HG02571 (cell line): ENCODE measurements at regions not wholly inside any gene's neighbourhood (a gene's known extent, or its start where the extent isn't known, plus 50 kb on each side); places are given as distances from the start of the nearest gene placed in this dataset.

Source experiments
- ATAC-seq: cut with Tn5 transposase; IDR thresholded peaks from one replicate; pipeline ENCODE4 v1.9.1; 2021; ENCODE audit warnings: mild to moderate bottlenecking, moderate library complexity; ENCODE audit not compliant: unreplicated experiment

- no peak for ATAC-seq
Measured at GRCh38 chr2:134109725-134110124, 144.1 kb upstream of the MGAT5 start.

DNA sequence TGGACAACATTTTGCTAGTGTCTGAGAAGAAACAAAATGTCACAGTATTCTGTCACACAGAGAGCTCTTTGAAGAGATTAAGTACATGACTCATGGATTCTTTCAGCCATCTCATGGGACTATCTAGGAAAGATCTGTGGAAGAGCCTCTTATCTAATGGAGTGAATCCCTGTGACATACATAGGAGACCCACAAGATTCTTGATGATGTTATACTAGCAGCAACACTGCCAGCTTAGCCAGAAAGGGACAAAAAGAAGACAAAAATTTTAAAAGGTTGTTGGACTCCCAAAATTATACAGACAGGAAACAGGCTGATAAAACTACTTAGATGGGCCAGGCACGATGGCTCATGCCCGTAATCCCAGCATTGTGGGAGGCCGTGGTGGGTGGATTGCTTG is 143.3 kb upstream of the MGAT5 start:
- no peak for ATAC-seq

DNA sequence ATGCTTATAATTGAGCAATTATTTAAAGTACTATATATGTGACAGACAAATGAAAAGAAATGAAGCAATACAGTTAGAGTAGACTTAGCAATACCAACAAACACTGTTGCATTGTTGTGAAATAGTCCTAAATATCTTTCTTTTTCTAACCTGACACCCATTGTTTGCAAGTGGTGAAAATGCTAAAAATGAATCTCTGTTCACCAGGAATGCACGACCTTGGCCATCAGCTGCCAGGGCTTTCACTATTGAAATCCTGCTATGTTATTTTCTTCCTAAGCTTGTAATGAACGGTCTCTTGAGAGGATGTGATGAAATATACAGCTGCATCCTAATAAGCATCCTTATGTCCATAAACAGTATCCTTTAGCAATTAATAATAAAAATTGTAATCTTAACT is 136.2 kb upstream of the MGAT5 start:
- no peak for ATAC-seq

DNA sequence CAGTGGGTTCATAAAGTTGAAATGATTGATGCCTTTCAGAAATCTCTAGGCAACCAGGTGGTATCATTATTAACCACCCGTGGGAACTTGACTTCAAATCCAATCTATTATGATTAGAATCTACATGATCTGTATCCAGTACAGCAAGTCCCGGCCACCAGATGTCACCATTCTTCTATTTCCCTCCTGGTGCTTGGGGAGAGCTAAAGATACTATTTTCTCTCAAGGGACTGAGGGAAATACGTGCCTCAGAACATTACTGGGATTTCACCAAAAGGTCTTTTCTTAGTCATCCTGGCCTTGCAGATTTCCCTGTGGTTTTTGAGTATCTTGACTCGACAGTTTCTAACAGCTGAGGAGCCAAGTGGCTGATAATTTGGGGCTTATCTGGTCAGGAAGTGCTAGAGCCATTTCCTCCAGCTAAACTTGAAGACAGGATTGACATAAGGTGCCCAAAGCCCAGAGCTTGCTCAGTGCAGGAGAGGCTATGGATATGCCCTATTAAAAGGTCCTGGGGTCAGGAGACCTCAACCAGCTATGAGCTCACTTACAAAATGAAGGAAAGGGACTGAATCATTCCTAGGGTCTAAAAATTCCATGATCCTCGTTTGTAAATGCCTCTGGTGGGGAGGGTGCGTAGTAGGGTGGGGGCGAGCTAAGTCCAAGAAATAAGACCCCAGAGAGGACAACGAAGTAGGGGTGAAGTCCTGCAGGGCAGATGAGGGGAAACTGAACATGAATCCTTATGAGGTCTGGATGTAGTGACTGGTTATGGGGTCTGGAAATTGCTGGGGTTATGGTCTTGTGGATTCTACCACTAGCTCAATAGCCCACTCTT is 135.4 kb upstream of the MGAT5 start:
- ATAC-seq: peak; percentile 31

DNA sequence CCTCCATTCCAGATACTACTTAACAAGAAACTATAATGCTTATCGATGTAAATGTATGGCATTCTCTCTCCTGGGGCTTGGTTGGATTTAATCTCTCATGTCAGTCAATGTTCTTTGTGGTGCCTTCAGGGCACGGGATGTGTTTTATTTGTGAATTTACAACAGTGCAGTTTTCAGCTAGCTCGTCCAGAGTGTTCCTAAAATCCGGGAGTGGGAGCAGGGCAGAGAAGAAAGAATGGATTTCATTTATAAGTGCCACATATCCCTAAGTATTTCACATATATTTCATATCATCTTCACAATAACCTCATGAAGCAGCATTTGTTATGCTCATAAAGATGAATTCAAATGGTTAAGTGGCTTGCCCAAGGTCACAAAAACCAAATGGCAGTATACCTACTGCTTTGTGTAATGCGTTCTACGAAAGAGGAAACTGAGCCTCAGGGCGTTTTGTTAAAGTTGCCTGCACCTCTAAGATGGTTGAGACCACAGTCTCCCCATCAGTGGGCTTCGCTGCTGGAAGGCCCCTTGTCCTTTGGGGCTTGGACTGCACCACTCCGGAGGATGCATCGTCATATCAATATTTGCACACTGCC is 134.7 kb upstream of the MGAT5 start:
- peak; percentile 6 for ATAC-seq

DNA sequence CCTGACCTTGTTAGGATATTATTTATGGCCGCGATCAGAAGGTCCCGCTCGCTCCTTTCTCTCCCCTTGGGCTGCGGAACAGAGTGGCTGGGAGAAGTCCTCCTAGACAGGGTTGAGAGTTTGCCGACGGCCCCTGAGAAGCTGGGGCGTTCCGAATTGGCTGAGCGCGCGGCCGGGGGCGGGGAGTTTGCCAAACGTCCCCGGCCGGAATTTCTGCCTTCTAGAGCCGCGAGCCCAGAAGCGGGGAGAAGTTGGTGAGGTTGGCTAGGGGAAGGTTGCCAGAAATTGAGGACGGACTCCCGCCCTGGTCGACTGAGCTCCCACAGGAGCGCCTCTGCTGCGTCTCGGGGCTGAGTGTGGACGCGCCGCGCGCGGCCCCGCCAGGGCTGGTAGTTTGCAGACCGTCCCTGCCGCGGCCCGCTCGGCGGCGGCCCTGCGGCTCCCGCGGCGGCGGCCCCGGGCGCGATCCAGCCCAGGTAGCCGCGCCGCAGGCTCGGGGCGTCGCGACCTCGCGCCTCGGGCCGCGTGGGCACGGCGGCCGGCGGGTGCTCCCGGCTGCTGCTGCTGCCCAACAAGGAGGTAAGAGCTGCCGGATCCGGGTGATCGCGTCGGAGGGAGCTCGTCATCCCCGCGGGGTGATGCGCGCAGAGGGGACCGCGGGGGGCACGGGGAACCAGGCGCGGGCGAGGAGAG is 134.0 kb upstream of the MGAT5 start:
- ATAC-seq: peak; percentile 61

- ATAC-seq: peak; percentile 0
Measured at GRCh38 chr2:134120406-134120732, 133.5 kb upstream of the MGAT5 start.

DNA sequence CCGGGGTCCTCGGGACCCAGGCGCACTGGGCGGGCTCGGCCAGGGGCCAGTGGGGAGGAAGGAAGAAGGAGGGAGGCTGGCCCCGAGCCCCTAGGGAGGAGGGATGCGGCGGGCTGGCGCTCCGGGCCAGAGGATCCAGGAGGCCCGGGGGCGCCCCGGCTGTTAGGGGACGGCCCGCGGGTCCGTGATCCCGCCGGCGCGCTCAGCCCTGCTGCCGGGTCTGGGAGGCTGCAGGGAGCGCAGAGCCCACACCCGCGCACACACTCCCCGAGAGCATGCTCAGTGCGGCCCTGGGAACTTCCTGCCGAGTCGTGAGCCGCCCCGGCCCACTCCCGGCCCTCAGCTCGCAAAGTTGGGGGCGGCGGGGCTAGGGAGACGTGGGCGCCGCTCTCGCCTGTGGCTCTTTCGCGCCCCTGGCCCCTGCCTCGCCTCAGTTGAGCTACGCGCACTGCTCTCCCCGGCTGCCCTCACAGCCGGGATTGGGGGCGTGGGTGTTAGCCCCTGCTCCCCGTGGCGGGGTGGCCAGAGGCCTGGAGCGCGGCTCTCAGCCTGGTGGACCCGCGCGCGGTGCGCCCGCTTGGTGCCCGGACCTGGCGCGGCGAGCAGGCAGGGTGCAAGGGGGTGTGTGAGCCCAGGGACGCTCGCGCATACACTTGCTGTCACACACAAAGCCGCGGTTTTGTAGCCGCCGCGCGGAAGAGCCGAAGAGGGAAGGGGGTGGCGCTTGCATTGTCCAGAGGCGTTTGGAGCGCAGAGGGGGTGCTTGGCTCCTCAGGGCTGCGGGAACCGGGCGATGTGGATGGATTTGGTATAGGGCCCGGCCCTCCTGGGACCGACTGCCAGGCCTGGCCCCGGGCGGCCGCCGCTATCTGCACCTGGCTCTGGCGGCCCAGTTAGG is 132.9 kb upstream of the MGAT5 start:
- peak; percentile 54 for ATAC-seq

GRCh38 chr2:134122610-134123009 is 131.3 kb upstream of the MGAT5 start:
- ATAC-seq: no peak

GRCh38 chr2:134123332-134123731 is 130.5 kb upstream of the MGAT5 start:
- no peak for ATAC-seq

DNA sequence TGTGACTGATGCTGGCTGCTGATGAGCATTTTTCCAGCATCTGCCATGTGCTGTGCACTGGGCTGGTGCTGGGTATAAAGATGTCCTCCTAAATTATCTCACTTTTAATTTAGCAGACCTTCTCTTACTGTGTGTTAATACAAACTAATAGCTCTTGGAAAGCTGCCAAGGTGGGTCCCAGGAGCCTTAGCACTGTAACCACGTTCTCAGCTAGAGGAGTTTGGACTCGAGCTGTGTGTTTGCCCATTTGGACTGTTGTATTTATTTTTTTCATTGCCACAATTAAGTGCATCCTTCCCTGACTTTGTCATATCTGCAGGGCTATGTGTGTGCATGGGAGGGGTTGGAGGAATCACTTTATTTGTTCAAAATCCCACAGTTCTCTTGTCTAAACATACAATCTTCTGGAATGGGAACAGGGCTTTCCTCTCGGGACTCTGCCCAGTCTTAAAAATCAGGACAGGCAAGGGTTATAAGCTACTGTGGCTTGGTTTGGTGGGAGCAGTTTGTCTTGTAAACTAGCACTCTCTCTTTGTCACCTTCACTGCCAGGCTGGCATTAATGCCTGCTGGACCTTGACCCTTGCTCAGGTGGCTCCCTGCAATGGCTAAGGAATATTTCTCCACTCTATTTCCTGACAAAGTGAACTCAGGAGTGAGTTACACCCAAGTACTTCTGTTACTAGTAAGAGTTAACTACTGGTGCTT is 129.7 kb upstream of the MGAT5 start:
- no peak for ATAC-seq

DNA sequence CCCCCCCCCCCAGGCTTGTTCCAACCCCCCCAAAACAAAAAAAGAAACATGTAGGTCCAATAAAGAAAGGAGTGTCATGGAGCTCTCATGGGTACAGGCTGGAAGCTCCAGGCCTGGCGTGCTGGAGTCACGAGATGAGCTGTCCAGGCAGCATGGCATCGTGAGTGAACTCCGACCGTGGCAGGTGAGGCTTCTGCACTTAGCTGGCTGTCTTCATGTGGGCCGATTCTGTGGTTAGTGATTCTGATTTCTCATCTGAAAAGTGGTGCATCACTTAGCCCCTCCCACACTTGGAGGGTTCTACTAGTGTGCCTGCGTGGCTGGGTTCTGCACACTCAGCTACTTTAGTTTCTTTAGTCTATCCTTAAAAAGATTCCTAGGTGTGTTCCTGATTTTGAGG is 126.4 kb upstream of the MGAT5 start:
- peak; percentile 53 for ATAC-seq

DNA sequence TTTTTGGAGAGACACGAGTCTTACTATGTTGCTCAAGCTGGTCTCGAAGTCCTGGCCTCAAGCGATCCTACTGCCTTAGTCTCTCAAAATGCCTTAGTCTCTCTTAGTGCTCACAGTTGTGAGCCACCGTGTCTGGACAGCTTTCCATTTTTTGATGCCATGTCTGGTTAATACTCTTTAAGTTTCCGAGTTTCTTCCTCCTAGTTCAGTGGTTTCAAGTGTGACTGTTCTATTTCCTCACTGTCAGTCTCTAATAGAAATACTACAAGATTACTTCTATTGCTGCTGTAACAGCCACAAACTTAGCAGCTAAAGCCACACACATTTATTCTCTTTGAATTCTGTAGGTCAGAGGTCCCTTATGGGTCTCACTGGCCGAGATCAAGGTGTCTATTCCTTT is 125.1 kb upstream of the MGAT5 start:
- ATAC-seq: no peak

DNA sequence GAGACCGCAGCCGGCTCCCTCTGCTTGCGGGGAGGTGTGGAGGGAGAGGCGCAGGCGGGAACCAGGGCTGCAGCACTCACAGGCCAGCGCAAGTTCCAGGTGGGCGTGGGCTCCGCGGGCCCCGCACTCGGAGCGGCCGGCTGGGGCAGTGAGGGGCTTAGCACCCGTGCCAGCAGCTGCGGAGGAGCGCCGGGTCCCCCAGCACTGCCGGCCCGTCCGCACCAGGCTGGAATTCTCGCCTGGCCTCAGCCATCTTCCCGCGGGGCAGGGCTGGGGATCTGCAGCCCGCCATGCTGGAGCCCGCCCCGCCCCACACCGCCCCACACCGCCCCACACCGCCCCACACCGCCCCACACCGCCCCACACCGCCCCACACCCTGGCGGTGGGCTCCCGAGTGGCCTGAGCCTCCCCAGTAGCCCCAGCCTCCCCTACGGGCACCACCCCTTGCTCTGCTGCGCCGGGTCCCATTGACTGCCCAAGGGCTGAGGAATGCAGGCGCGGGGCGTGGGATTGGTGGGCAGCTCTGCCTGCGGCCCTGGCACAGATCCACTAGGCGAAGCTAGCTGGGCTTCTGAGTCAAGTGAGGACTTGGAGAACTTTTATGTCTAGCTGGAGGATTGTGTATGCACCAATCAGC is 123.9 kb upstream of the MGAT5 start:
- ATAC-seq: no peak

DNA sequence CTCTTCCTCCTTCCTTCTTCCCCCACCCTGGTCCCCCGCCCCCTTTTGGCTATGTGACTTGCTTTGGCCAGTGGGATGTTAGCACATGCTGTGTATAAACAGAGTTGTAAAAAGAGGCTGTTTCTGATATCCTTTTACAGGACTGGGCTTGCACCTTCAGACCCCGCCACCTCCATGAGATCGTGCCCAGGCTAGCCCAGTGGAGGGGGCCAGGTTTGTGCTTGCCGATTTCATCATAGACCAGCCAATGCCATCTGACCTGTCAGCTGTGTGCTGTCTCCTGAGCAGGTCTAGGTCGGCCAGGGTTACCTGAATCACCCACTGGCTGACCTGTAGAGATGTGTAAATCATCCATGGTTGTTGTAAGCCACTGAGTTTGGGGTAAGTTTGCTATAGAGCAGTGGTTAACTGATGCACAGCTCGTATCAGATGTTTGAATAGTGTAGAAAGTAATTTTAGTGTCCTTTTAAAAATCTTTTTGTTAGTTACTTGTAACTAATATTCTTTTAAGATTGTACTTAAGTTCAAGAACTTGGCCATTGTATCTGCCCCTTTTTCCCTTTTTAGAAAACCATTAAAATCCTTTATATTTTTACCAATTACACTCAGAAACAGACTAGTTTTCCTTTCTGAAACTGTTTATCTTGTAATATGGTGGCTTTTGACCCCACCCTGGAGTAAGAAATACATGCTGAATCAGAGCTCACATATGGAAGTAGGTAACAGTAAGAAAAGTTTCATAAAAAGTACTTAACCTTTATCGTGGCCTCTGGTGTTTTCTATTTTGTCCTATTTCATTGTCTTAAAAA is 122.0 kb upstream of the MGAT5 start:
- no peak for ATAC-seq

GRCh38 chr2:134132490-134132857 is 121.4 kb upstream of the MGAT5 start:
- no peak for ATAC-seq

DNA sequence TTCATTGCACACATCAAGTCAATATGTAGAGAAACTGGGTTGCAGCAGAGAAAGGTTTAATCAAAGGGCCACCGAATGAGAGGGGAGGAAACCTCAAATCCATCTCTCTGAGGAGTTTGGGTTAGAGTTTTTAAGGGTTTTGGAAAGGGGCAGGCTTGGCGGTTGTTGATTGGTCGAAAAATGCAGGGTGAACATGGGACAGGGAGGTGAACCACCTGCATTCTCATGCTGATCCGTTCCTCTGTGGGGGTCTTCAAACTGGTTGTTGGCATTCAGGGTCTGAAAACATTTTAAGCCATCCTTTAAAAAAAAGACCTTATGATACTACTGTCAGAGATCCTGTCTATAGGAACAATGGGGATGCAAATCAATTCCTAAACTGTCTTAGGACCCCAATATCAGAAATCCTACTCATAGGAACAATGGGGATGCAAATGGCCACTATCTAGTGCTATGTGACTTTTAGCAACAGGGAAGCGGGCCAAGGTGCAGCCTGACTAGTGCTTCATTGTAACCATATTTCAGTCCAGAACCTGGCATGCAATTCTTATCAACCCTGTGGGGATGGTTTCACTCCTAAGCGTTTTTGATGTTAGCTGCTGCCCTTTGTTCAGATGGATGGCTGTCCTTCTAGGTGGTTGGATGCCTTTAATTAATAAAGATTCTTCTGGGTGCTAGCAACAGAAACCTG is 120.1 kb upstream of the MGAT5 start:
- ATAC-seq: no peak

DNA sequence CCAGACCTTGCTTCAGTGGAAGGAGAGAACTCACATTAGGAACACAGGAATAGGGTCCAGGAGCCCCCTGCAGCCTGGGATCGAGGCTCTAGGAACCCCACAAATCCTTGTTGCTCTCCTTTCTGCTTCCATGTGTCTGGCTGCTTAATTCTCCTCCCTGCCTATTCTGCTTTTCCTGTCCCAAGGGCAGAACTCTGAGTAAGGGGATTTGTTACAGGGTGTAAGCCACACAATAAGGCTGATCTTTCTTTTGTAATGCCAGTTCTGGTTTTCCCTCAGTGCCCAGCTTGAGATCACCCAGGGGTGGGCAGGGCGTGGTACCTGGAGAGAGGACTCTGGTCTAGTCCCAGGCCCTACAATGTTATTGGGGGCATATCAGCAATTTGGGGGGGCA is 119.6 kb upstream of the MGAT5 start:
- ATAC-seq: no peak

DNA sequence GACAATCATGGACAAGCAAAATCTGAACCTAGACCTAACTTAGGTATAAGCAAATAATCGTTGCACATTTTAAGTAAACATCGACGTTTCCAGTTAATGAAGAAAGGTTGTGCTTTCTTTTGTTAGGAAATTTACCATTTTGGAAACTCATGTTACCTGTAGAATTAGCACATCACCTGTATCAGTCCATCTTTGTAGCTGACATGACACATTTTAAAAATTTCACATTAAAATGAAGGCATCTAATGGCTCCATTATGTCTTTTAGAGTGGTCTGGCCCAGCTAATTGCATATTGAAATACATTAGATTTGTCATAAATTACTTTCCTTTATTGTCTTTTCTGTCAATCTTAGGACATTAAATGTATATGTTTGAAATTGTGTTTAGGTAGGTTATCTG is 119.0 kb upstream of the MGAT5 start:
- ATAC-seq: no peak
